ENCODE measurements at regions not wholly inside any gene's neighbourhood (a gene's known extent, or its start where the extent isn't known, plus 50 kb on each side); places are given as distances from the start of the nearest gene placed in this dataset.

DNA sequence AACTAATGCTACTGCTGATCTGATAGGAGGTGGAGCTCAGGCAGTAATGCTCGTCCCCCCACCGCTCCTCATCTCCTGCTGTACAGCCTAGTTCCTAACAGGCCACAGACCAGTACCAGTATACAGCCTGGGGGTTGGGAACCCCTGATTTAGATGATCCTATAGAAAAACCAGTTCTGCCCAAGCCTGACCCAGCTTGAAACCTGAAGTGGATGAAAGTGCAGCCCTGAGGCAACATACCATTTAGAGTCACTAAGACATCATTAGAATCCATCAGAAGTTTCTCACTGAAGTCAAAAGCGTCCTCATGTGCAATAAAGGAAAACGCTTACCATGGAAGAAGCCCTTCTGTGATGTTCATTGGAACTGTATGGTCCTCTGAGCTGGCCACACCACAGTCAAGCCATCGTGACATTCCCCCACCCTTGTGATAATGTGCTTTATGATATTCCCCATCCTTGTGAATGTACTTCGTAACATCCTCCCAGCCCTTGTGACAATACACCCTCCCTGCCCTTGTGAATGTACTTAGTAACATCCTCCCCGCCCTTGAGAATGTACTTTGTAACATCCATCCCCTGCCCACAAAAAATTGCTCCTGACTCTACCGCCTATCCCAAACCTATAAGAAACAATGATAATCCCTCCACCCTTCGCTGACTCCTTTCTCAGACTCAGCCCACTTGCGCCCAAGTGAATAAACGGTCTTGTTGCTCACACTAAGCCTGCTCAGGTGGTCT, 65.9 kb upstream of the HECTD2 start:
- TF ChIP-seq, protein P1, sequence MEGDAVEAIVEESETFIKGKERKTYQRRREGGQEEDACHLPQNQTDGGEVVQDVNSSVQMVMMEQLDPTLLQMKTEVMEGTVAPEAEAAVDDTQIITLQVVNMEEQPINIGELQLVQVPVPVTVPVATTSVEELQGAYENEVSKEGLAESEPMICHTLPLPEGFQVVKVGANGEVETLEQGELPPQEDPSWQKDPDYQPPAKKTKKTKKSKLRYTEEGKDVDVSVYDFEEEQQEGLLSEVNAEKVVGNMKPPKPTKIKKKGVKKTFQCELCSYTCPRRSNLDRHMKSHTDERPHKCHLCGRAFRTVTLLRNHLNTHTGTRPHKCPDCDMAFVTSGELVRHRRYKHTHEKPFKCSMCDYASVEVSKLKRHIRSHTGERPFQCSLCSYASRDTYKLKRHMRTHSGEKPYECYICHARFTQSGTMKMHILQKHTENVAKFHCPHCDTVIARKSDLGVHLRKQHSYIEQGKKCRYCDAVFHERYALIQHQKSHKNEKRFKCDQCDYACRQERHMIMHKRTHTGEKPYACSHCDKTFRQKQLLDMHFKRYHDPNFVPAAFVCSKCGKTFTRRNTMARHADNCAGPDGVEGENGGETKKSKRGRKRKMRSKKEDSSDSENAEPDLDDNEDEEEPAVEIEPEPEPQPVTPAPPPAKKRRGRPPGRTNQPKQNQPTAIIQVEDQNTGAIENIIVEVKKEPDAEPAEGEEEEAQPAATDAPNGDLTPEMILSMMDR (conservative IDR thresholded peaks at IDR 0.05 in 1 of 2, IDR thresholded peaks at IDR 0.05 in 1 of 2; ENCODE audit: low read depth in 1 of 2, low read length in 2 of 2), result no peak
- no peak for TF ChIP-seq EZH2 (IDR thresholded peaks at IDR 0.05; ENCODE audit: low read length, missing control alignments)
